ENCODE measurements at regions not wholly inside any gene's neighbourhood (a gene's known extent, or its start where the extent isn't known, plus 50 kb on each side); places are given as distances from the start of the nearest gene placed in this dataset.

DNA sequence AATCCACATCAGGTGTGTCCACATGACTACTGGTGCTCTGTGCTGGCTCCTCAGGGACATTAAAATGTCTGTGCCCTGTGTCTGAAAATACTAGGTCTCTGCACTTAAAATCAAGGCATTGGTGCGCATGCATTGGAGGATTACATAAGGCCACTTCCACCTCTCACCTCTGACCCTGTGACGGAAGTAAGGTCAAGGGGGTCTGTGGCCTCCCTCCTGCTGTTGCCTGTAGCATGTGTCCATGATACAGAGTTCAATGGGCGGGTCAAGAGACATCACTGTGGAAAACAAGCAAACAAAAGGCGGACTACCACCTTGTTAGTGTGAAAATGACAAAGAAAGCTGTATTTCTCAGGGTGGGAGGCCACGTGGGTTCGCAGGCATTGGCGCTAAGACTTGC lies 208.6 kb upstream of the PWP1 start:
- Histone ChIP-seq H3K4me3 (no peak overlapping the region), H3K4me1 (no peaks in the 10 kb centered on the region), H3K27ac (no peak overlapping the region), H3K27me3 (no peaks in the 10 kb centered on the region), H3K9me3 (no peaks in the 10 kb centered on the region), H3K36me3 (no peaks in the 10 kb centered on the region)
- DNase-seq (no peak), ATAC-seq (no peak)
- TF ChIP-seq POLR2A (IDR thresholded peaks at IDR 0.05), result no peak
- TF ChIP-seq, protein P1, sequence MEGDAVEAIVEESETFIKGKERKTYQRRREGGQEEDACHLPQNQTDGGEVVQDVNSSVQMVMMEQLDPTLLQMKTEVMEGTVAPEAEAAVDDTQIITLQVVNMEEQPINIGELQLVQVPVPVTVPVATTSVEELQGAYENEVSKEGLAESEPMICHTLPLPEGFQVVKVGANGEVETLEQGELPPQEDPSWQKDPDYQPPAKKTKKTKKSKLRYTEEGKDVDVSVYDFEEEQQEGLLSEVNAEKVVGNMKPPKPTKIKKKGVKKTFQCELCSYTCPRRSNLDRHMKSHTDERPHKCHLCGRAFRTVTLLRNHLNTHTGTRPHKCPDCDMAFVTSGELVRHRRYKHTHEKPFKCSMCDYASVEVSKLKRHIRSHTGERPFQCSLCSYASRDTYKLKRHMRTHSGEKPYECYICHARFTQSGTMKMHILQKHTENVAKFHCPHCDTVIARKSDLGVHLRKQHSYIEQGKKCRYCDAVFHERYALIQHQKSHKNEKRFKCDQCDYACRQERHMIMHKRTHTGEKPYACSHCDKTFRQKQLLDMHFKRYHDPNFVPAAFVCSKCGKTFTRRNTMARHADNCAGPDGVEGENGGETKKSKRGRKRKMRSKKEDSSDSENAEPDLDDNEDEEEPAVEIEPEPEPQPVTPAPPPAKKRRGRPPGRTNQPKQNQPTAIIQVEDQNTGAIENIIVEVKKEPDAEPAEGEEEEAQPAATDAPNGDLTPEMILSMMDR (IDR thresholded peaks at IDR 0.05 in 4 of 5, conservative IDR thresholded peaks at IDR 0.05 in 1 of 5), result no peak
- in situ Hi-C loops (cut with MboI; ENCODE audit: low sequenced_read_pairs in 4 of 4), result no loop called here
- intact Hi-C loops (cut with DNase I; ENCODE audit: low total_unique reads), result no loop called here

DNA sequence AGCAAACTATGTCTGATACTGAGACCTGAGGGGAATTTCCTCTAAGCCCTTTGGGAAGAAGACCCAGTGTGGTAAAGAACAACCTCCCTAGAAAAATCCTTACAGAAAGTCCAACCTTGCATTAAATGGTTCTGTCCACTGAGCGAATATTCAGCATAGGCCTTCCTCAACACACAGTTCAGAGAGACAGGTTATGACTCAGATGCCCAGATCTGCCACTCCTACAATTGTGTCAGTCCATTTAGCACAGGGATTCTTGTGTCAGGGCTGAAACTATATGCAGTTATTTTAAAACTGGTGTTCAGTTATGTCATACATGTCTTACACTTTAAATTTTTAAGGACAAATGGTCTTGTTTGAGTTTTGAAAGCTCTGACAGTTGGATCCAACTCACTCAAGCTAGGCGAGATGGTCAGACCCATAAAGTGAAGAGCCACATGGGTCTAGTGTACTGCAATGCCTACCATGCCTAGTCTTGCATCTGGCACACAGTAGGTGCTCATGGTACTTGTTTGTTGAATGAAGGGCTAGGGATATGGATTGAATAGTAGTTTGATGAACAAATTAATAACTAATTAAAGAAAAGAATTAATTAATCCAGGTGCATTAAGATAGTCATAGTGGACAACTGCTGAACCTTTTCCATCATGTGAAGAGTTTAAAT lies 207.5 kb upstream of the PWP1 start:
- H3K27ac ChIP-seq, result no peak overlapping the region
- DNase-seq (no peak), ATAC-seq (no peak)
- intact Hi-C loops (cut with DNase I; ENCODE audit: low total_unique reads) (no loop called here), in situ Hi-C loops (cut with MboI; ENCODE audit: low sequenced_read_pairs in 4 of 4) (no loop called here)
- H3K4me1 ChIP-seq, result no peaks in the 10 kb centered on the region
- TF ChIP-seq, protein P1 (IDR thresholded peaks at IDR 0.05 in 4 of 5, conservative IDR thresholded peaks at IDR 0.05 in 1 of 5), result no peak
- no peak for TF ChIP-seq POLR2A (IDR thresholded peaks at IDR 0.05)
- no peaks in the 10 kb centered on the region for H3K36me3 ChIP-seq
- no peaks in the 10 kb centered on the region for H3K27me3 ChIP-seq
- no peaks in the 10 kb centered on the region for H3K9me3 ChIP-seq
- H3K4me3 ChIP-seq, result no peak overlapping the region

DNA sequence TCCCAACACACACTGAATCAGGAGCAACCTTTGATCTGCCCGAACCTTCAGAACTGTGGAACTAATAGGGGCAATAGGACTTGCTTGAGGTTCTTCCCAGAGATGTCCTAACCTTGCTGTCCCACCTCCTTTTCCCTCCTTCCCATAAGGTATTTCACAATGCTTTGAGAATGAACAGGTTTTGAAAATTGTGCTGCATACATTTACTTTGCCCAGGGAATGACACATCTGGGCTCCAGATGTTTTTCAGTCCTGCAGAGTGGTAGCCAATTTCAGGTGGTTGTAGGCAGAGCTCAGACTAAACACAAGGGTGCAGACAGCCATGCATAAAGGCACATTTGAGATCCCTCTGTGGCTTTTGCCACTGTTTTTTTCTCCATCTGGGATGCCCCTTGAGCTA lies 206.7 kb upstream of the PWP1 start:
- H3K27me3 ChIP-seq, result no peaks in the 10 kb centered on the region
- TF ChIP-seq POLR2A (IDR thresholded peaks at IDR 0.05), result no peak
- TF ChIP-seq, protein P1 (IDR thresholded peaks at IDR 0.05 in 4 of 5, conservative IDR thresholded peaks at IDR 0.05 in 1 of 5), result no peak
- intact Hi-C loops (cut with DNase I; ENCODE audit: low total_unique reads) (no loop called here), in situ Hi-C loops (cut with MboI; ENCODE audit: low sequenced_read_pairs in 4 of 4) (no loop called here)
- ATAC-seq (no peak), DNase-seq (no peak)
- no peak overlapping the region for H3K27ac ChIP-seq
- H3K9me3 ChIP-seq, result no peaks in the 10 kb centered on the region
- H3K4me1 ChIP-seq, result no peaks in the 10 kb centered on the region
- no peaks in the 10 kb centered on the region for H3K36me3 ChIP-seq
- H3K4me3 ChIP-seq, result no peak overlapping the region

DNA sequence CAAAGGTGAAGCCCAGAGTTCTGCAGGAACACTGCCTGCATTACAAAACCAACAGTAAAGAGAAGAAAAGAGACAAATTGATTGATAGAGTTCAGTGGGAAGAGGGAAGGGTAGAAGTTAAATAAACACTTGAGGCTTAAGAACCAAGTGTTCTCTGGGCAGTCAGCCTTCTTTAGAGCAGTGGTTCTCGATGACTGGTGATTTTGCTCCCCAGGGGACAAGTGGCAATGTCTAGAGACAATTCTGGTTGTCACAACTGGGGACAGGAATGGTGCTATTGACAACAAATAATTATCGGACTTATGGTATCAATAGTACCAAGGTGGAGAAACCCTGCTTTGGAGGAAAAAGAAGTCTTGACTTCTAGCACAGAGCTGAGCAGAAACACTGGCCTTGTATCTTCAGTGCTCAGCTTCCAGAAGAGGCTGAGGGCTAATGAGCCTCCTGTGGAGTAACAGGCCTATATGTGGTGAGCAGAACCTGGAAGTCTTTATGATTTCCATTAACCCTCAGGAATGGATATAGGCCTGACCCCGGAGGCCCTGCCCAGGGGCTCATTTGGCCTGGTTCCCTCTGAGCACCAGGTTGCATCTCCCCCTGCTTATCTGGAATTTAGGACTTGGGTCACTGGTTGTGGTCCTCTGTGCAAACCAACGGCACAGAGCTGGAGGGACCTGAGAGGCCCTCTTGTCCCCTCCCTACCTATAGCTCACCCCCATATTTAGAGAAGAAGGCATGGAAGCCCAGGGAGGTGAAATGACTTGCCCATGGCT lies 204.6 kb upstream of the PWP1 start:
- in situ Hi-C loops (cut with MboI; ENCODE audit: low sequenced_read_pairs in 4 of 4) (no loop called here), intact Hi-C loops (cut with DNase I; ENCODE audit: low total_unique reads) (no loop called here)
- H3K27ac ChIP-seq, result no peak overlapping the region
- TF ChIP-seq, protein P1 (IDR thresholded peaks at IDR 0.05 in 4 of 5, conservative IDR thresholded peaks at IDR 0.05 in 1 of 5), result no peak
- no peak for TF ChIP-seq POLR2A (IDR thresholded peaks at IDR 0.05)
- DNase-seq, result no peak
- H3K4me3 ChIP-seq, result no peak overlapping the region
- no peaks in the 10 kb centered on the region for H3K4me1 ChIP-seq
- no peaks in the 10 kb centered on the region for H3K36me3 ChIP-seq
- no peaks in the 10 kb centered on the region for H3K9me3 ChIP-seq
- ATAC-seq, result no peak
- H3K27me3 ChIP-seq, result no peaks in the 10 kb centered on the region

All from gastrocnemius medialis (tissue), 4 donors.